ENCODE measurements at regions not wholly inside any gene's neighbourhood (a gene's known extent, or its start where the extent isn't known, plus 50 kb on each side); places are given as distances from the start of the nearest gene placed in this dataset.

DNA sequence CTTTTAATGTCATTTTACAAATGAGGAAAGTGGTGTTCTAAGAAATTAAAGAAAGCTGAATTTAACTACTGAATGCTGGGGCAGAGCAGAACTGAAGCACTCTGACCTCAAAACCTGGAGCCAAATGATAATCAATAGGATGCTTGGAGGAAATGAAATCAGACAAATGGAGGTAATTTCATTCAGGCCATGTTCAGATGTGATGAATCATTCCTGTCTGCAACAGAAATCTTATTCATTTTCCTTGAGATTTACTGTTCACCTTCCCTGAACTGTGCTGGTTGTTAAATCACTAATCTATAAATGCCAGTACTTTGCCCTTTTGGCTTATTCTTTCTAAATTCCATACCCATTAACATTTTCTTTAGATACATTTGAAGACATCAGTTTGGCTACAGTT is 85.6 kb upstream of the SNX7 start:
- no peak overlapping the region for H3K27ac ChIP-seq (ENCODE audit: low read depth, low read length)
- H3K4me1 ChIP-seq (ENCODE audit: control insufficient read depth, low read length): no peaks in the 10 kb centered on the region
- no peaks in the 10 kb centered on the region for H4K20me1 ChIP-seq (ENCODE audit: control insufficient read depth, insufficient read depth, low read depth, low read length)
- no peaks in the 10 kb centered on the region for H3F3A ChIP-seq (ENCODE audit: control insufficient read depth, insufficient read depth)
- no peaks in the 10 kb centered on the region for H3K79me2 ChIP-seq (ENCODE audit: control insufficient read depth, low read length)
- H3K36me3 ChIP-seq (ENCODE audit: control insufficient read depth, low read length): no peaks in the 10 kb centered on the region
- H3K9me3 ChIP-seq (ENCODE audit: control insufficient read depth, insufficient read depth, low read length): no peaks in the 10 kb centered on the region
- no peak overlapping the region for H3K4me3 ChIP-seq (ENCODE audit: low read length)
- TF ChIP-seq, protein P1, sequence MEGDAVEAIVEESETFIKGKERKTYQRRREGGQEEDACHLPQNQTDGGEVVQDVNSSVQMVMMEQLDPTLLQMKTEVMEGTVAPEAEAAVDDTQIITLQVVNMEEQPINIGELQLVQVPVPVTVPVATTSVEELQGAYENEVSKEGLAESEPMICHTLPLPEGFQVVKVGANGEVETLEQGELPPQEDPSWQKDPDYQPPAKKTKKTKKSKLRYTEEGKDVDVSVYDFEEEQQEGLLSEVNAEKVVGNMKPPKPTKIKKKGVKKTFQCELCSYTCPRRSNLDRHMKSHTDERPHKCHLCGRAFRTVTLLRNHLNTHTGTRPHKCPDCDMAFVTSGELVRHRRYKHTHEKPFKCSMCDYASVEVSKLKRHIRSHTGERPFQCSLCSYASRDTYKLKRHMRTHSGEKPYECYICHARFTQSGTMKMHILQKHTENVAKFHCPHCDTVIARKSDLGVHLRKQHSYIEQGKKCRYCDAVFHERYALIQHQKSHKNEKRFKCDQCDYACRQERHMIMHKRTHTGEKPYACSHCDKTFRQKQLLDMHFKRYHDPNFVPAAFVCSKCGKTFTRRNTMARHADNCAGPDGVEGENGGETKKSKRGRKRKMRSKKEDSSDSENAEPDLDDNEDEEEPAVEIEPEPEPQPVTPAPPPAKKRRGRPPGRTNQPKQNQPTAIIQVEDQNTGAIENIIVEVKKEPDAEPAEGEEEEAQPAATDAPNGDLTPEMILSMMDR (IDR thresholded peaks at IDR 0.05; ENCODE audit: low read depth, low read length, poor library complexity, severe bottlenecking): no peak
- TF ChIP-seq EZH2phosphoT487 (IDR thresholded peaks at IDR 0.05; ENCODE audit: borderline replicate concordance, low read length): no peak
- no peaks in the 10 kb centered on the region for H3K27me3 ChIP-seq (ENCODE audit: control insufficient read depth, low read length)
- H3K9me2 ChIP-seq (replicated peaks; ENCODE audit: control insufficient read depth, low read length): no peaks in the 10 kb centered on the region
- H3K4me2 ChIP-seq (ENCODE audit: low read length): no peak overlapping the region

DNA sequence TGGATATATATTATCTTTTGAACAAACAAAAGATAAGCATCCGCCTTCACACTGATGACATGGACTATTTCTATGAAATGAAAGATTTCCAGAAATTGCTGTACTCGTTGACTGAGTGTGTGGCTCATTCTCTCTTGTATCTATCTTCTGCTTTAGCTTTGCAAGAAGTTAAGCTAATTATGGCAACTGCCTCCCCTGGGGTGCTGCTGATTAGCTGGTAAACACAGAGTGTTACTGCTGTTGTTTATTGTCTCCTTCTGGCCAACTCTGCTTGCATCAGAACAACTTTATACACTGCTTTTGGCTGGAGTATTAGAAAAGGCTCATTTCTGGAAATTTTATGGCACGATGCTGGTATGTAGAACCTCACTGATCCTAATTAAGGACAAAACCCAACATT is 95.6 kb upstream of the SNX7 start:
- no peaks in the 10 kb centered on the region for H3F3A ChIP-seq (ENCODE audit: control insufficient read depth, insufficient read depth)
- H4K20me1 ChIP-seq (ENCODE audit: control insufficient read depth, insufficient read depth, low read depth, low read length): no peaks in the 10 kb centered on the region
- no peaks in the 10 kb centered on the region for H3K4me1 ChIP-seq (ENCODE audit: control insufficient read depth, low read length)
- H3K36me3 ChIP-seq (ENCODE audit: control insufficient read depth, low read length): no peaks in the 10 kb centered on the region
- H3K27me3 ChIP-seq (ENCODE audit: control insufficient read depth, low read length): no peaks in the 10 kb centered on the region
- TF ChIP-seq, protein P1 (IDR thresholded peaks at IDR 0.05; ENCODE audit: low read depth, low read length, poor library complexity, severe bottlenecking): no peak
- TF ChIP-seq EZH2phosphoT487 (IDR thresholded peaks at IDR 0.05; ENCODE audit: borderline replicate concordance, low read length): no peak
- no peak overlapping the region for H3K4me2 ChIP-seq (ENCODE audit: low read length)
- peaks cover 9% of the 10 kb centered on the region; the same call in 1 of the 2 replicates for H3K9me3 ChIP-seq (ENCODE audit: control insufficient read depth, insufficient read depth, low read length)
- H3K79me2 ChIP-seq (ENCODE audit: control insufficient read depth, low read length): no peaks in the 10 kb centered on the region
- no peaks in the 10 kb centered on the region for H3K9me2 ChIP-seq (replicated peaks; ENCODE audit: control insufficient read depth, low read length)
- H3K4me3 ChIP-seq (ENCODE audit: low read length): no peak overlapping the region
- no peak overlapping the region for H3K27ac ChIP-seq (ENCODE audit: low read depth, low read length)

DNA sequence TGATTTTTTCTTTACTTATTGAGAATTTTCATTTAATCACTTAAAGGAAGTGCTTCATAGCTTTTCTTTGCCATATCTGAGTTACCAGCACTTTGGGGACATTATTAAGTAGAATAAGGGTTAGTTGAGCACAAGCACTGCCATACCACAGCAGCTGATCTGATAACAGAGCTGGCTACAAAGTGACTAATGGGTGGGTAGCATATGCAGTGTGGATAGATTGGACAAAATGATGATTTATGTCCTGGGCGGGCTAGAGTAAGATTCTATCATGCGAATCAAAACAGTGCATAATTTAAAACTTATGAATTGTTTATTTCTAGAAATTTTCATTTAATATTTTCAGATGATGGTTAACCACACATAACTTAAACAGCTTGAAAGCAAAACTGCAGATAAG is 102.2 kb upstream of the SNX7 start:
- H3K27ac ChIP-seq (ENCODE audit: low read depth, low read length): no peak overlapping the region
- TF ChIP-seq, protein P1 (IDR thresholded peaks at IDR 0.05; ENCODE audit: low read depth, low read length, poor library complexity, severe bottlenecking): no peak
- no peak for TF ChIP-seq EZH2phosphoT487 (IDR thresholded peaks at IDR 0.05; ENCODE audit: borderline replicate concordance, low read length)
- H3F3A ChIP-seq (ENCODE audit: control insufficient read depth, insufficient read depth): no peaks in the 10 kb centered on the region
- no peaks in the 10 kb centered on the region for H3K4me1 ChIP-seq (ENCODE audit: control insufficient read depth, low read length)
- peaks cover 9% of the 10 kb centered on the region; the same call in 1 of the 2 replicates for H3K9me3 ChIP-seq (ENCODE audit: control insufficient read depth, insufficient read depth, low read length)
- no peaks in the 10 kb centered on the region for H3K79me2 ChIP-seq (ENCODE audit: control insufficient read depth, low read length)
- no peaks in the 10 kb centered on the region for H3K27me3 ChIP-seq (ENCODE audit: control insufficient read depth, low read length)
- H3K4me2 ChIP-seq (ENCODE audit: low read length): no peak overlapping the region
- H4K20me1 ChIP-seq (ENCODE audit: control insufficient read depth, insufficient read depth, low read depth, low read length): no peaks in the 10 kb centered on the region
- H3K9me2 ChIP-seq (replicated peaks; ENCODE audit: control insufficient read depth, low read length): no peaks in the 10 kb centered on the region
- H3K4me3 ChIP-seq (ENCODE audit: low read length): no peak overlapping the region
- no peaks in the 10 kb centered on the region for H3K36me3 ChIP-seq (ENCODE audit: control insufficient read depth, low read length)

DNA sequence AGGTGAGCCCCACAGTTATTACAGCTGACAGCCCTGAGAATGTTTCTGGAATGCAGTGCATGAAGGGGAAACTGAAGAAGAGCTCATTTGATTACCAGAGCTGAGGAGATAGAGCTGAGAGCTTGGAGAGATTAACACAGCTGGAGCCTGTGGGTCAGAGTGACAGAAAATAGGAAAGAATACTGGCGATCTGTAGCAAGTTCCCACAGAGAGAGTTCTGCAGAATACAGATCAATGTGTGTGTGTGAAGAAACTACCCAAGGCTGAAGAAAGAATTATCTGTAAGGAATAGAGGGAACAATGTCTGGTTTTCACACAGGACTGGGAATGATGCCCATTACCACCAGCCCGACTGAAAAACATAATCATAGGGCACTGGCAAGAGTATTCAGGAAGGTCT is 103.6 kb upstream of the SNX7 start:
- H3F3A ChIP-seq (ENCODE audit: control insufficient read depth, insufficient read depth): no peaks in the 10 kb centered on the region
- no peaks in the 10 kb centered on the region for H4K20me1 ChIP-seq (ENCODE audit: control insufficient read depth, insufficient read depth, low read depth, low read length)
- no peak overlapping the region for H3K4me2 ChIP-seq (ENCODE audit: low read length)
- no peak overlapping the region for H3K4me3 ChIP-seq (ENCODE audit: low read length)
- no peaks in the 10 kb centered on the region for H3K4me1 ChIP-seq (ENCODE audit: control insufficient read depth, low read length)
- no peaks in the 10 kb centered on the region for H3K9me3 ChIP-seq (ENCODE audit: control insufficient read depth, insufficient read depth, low read length)
- no peaks in the 10 kb centered on the region for H3K27me3 ChIP-seq (ENCODE audit: control insufficient read depth, low read length)
- no peaks in the 10 kb centered on the region for H3K36me3 ChIP-seq (ENCODE audit: control insufficient read depth, low read length)
- no peaks in the 10 kb centered on the region for H3K79me2 ChIP-seq (ENCODE audit: control insufficient read depth, low read length)
- TF ChIP-seq EZH2phosphoT487 (IDR thresholded peaks at IDR 0.05; ENCODE audit: borderline replicate concordance, low read length): no peak
- TF ChIP-seq, protein P1 (IDR thresholded peaks at IDR 0.05; ENCODE audit: low read depth, low read length, poor library complexity, severe bottlenecking): no peak
- no peaks in the 10 kb centered on the region for H3K9me2 ChIP-seq (replicated peaks; ENCODE audit: control insufficient read depth, low read length)
- H3K27ac ChIP-seq (ENCODE audit: low read depth, low read length): no peak overlapping the region

Data from DOHH2 (cell line).